ENCODE measurements at regions not wholly inside any gene's neighbourhood (a gene's known extent, or its start where the extent isn't known, plus 50 kb on each side); places are given as distances from the start of the nearest gene placed in this dataset.

DNA sequence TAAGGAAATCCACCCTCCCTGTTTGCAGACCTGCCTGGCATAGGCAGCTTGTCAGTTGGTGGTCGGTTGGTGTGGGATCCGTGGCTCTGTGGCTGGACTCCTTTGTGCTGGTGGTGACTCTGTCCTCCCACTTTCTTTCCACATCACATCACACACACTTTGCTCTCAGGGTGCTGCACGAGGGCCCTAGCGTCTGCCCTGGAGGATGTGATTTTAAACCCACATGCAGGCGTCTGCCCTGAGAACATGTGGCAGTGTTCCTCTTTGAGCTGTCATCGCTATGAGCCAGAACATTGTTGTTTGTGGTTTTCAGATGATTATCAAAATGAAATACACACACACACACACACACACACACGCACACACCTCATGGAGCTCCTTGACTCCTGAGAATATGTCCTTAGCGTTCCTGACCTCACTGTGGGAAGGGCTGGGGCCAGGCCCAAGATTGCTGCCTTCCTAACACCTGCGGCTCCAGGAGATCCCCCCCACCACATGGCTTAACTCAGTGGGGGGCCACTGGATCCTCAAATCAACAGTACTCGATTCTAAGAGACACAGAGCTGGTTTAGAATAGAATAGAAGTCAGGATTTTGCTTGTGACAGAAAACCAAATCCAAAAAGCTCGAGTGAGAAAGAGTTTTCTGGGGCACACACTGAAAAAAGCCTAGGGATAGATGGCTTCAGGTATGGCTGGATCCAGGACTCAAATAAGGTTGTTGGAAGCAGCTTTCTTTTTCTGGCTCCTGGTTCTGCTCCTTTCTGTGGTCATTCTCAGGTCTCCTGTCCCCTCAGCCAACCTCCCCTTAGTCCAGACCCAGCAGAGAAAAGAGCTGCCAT lies 54.8 kb downstream of the RTP5 start:
- Histone ChIP-seq H3K36me3 (ENCODE audit: control insufficient read depth, insufficient read depth, low read length) (no peaks in the 10 kb centered on the region), H3K27me3 (ENCODE audit: control insufficient read depth, insufficient read depth, low read length) (no peaks in the 10 kb centered on the region), H3K4me3 (ENCODE audit: low read depth, low read length) (no peak overlapping the region), H3K9me3 (ENCODE audit: control insufficient read depth, insufficient read depth, low read length) (no peaks in the 10 kb centered on the region), H3K9ac (ENCODE audit: low read depth, low read length) (no peak overlapping the region), H3K4me1 (ENCODE audit: control insufficient read depth, insufficient read depth, low read length) (no peaks in the 10 kb centered on the region)

DNA sequence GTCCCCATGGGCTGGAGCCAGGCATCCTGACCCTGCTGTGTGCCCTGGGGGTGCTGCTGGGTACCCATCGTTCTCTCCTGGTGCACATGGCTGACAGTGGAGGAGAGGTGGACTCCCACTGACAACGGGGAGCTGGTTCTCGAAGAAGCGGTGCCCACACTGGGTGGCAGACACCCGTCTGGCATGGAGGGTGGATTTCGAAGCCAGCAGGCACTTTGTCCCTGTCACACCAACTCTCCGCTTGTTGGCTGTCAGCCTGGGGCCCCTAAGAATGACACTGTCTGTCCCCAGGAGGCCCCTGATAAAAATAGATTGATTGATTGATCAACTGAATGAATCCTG lies 55.4 kb downstream of the RTP5 start:
- no peaks in the 10 kb centered on the region for H3K9me3 ChIP-seq (ENCODE audit: control insufficient read depth, insufficient read depth, low read length)
- no peaks in the 10 kb centered on the region for H3K4me1 ChIP-seq (ENCODE audit: control insufficient read depth, insufficient read depth, low read length)
- no peak overlapping the region for H3K4me3 ChIP-seq (ENCODE audit: low read depth, low read length)
- H3K36me3 ChIP-seq (ENCODE audit: control insufficient read depth, insufficient read depth, low read length) = no peaks in the 10 kb centered on the region
- H3K27me3 ChIP-seq (ENCODE audit: control insufficient read depth, insufficient read depth, low read length) = no peaks in the 10 kb centered on the region
- H3K9ac ChIP-seq (ENCODE audit: low read depth, low read length) = no peak overlapping the region

DNA sequence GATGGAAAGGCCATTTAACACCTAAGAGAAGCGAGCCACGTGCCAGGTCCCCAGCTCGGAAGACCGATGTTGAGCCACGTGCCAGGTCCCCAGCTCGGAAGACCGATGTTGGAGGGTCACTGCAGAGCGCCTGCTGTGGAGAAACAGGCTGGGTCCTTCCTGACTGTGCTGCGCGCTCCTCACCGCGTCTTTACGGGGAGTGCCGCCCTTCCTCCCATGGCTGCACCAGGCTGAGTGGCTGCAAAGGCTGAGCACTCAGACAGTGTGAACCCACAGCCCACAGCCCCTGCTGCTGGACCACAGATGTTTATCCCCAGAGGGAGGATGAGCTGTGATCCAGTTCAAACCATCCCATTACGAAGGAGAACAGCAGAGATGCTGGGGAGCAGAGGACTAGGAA lies 55.7 kb downstream of the RTP5 start:
- Histone ChIP-seq H3K9me3 (ENCODE audit: control insufficient read depth, insufficient read depth, low read length) (no peaks in the 10 kb centered on the region), H3K4me3 (ENCODE audit: low read depth, low read length) (no peak overlapping the region), H3K27me3 (ENCODE audit: control insufficient read depth, insufficient read depth, low read length) (no peaks in the 10 kb centered on the region), H3K4me1 (ENCODE audit: control insufficient read depth, insufficient read depth, low read length) (no peaks in the 10 kb centered on the region), H3K36me3 (ENCODE audit: control insufficient read depth, insufficient read depth, low read length) (no peaks in the 10 kb centered on the region), H3K9ac (ENCODE audit: low read depth, low read length) (no peak overlapping the region)

DNA sequence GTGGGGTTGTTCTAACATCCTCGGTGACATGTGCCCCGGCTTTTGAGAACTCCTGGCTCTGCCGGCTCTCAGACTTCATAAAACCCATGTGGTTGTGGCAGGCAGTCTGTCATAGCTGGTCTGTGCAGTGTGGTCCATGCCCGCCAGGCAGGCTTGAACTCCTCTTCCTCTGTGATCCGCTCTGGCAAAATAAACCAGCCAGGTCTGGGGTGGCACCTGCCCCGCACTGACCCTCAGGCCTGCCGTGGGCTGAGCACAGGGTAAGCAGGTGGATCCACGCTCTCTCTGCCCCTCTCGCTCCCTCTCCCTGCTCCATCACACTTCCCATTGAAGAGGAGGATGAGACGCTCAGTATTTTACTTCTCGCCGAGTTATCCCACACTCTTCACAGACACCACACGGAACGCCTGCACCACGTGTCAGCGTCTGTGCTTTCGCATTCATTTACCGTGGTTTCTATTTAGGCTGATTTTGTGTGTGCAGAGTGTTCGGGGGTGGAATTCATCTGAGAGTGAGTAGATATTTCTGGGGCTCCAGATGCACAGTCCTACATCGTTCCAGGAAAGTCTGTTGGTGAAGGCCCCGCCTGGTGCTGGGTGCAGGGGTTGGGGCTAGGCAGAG lies 56.4 kb downstream of the RTP5 start:
- Histone ChIP-seq H3K4me1 (ENCODE audit: control insufficient read depth, insufficient read depth, low read length) (no peaks in the 10 kb centered on the region), H3K9me3 (ENCODE audit: control insufficient read depth, insufficient read depth, low read length) (no peaks in the 10 kb centered on the region), H3K4me3 (ENCODE audit: low read depth, low read length) (no peak overlapping the region), H3K9ac (ENCODE audit: low read depth, low read length) (no peak overlapping the region), H3K36me3 (ENCODE audit: control insufficient read depth, insufficient read depth, low read length) (no peaks in the 10 kb centered on the region), H3K27me3 (ENCODE audit: control insufficient read depth, insufficient read depth, low read length) (no peaks in the 10 kb centered on the region)

DNA sequence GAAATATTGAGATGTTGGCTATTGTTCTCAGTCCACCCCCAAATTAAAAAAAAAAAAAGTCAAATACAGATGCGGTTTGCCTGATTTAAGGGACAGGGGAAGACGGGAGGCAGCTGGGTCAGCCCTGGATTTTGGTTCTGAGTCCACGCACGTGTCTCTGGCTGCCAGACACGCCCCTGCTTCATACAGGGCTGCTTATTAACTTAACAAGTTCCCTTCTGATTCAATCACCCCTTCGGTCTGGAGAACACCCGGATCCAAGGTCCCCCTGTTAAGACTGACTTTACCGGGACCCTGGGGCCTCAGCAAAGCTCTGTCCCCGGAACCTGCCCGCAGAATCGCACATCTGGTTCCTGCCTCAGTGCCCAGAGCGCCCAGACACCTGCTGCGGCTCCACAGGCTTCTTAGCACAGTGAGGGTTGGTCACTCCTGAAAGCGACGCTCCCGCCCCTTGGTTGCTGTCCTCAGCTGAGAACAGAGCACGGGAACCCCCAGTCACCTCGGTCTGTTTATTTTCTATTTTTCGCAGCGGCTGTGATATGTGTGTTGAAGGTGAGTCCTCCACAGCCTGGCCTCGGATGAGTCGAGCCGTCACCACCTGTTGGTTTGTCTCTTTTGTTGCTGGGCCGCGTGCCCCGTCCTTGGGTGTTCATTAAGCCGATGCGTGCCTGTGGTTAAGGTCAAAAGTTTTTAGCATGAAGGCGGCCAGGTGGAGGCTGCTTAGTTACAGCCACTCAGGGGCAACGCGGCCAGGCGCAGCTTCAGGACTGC lies 57.2 kb downstream of the RTP5 start:
- Histone ChIP-seq H3K27me3 (ENCODE audit: control insufficient read depth, insufficient read depth, low read length) (no peaks in the 10 kb centered on the region), H3K4me1 (ENCODE audit: control insufficient read depth, insufficient read depth, low read length) (no peaks in the 10 kb centered on the region), H3K36me3 (ENCODE audit: control insufficient read depth, insufficient read depth, low read length) (no peaks in the 10 kb centered on the region), H3K4me3 (ENCODE audit: low read depth, low read length) (no peak overlapping the region), H3K9ac (ENCODE audit: low read depth, low read length) (no peak overlapping the region), H3K9me3 (ENCODE audit: control insufficient read depth, insufficient read depth, low read length) (no peaks in the 10 kb centered on the region)

DNA sequence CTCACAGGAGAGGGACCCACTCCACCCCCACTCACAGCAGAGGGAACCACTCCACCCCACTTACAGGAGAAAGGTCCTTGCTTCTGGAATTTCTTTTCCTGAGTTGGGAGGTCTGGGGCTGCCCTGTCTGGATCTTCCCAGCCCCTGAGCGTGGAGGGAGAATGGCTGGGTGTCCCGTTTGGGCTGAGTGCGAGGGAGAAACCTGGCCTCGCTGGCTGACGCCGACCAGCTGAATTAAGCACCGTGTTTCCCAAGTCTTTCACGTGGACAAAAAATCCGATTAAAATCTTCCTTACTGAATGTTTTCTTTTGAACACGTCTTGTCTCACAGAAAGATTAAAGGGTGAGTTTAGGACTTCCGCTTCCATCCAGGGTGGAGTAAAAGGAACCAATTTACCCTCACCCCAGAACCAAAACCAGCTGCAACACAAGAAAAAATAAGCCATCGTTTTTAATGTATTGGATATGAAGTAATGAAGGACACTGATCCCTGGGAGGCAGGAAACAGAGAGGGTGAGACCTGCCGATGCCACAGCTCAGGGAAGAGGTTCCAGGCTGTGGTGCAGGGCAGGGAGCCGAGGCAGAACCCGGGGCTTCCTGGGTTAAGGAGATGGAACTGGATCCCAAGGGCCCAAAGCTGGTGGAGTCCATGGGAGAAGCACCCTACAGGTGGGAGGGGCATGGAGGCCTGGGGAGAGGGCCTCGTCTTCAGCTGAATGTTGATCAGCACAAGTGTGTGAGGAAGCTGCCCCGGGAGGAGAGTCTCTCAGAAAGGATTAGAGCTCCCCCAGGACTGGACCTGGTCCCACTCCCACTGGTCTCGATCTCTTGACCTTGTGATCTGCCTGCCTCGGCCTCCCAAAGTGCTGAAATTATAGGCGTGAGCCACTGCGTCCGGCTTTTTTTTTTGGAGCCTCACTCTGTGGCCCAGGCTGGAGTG lies 60.3 kb downstream of the RTP5 start:
- no peak overlapping the region for H3K4me3 ChIP-seq (ENCODE audit: low read depth, low read length)
- H3K27me3 ChIP-seq (ENCODE audit: control insufficient read depth, insufficient read depth, low read length) = no peaks in the 10 kb centered on the region
- no peak overlapping the region for H3K9ac ChIP-seq (ENCODE audit: low read depth, low read length)
- H3K9me3 ChIP-seq (ENCODE audit: control insufficient read depth, insufficient read depth, low read length) = no peaks in the 10 kb centered on the region
- H3K36me3 ChIP-seq (ENCODE audit: control insufficient read depth, insufficient read depth, low read length) = no peaks in the 10 kb centered on the region
- no peaks in the 10 kb centered on the region for H3K4me1 ChIP-seq (ENCODE audit: control insufficient read depth, insufficient read depth, low read length)

DNA sequence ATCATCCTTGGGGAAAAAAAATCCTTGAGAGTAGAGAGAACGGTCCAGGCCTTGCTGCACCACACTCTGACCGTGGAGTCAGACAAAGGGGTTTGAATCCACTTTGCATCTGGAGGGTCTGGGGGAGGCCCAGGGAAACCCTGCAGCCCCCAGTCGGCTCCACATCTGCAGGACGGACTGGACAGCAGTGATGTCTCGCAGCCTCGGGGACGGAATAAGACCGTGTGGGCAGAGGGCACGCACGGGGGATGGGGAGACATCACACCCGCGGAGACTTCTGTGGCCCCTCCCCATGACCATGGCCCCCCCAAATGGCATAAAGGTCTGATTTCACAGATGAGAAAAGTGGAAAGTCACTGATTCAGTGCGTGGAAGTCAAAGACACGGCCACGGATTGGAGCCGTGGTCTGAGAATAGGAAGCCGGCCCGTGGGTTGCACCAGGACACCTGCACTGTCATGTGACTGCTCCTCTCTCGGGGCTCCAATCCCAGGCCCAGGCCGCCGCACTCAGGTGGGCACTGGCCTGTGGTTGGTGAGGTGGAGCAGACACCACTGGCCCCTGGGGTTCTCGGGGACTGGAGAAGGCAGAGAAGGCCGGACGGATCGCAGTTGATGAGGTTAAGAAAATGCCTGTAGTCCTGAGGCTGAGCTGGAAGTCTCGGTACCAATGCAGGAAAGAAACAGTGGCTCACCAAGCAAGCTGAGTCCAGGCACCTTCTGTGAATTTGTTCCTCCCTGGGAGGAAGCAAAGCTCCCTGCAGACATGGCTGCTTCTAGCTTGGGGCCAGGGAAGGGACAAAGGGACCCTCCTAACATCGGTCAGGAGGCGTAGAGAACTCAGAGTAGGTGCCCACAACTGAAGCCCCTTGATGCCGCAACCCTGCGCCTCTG lies 61.8 kb downstream of the RTP5 start:
- Histone ChIP-seq H3K36me3 (ENCODE audit: control insufficient read depth, insufficient read depth, low read length) (no peaks in the 10 kb centered on the region), H3K9ac (ENCODE audit: low read depth, low read length) (no peak overlapping the region), H3K4me1 (ENCODE audit: control insufficient read depth, insufficient read depth, low read length) (no peaks in the 10 kb centered on the region), H3K27me3 (ENCODE audit: control insufficient read depth, insufficient read depth, low read length) (no peaks in the 10 kb centered on the region), H3K4me3 (ENCODE audit: low read depth, low read length) (no peak overlapping the region), H3K9me3 (ENCODE audit: control insufficient read depth, insufficient read depth, low read length) (no peaks in the 10 kb centered on the region)

DNA sequence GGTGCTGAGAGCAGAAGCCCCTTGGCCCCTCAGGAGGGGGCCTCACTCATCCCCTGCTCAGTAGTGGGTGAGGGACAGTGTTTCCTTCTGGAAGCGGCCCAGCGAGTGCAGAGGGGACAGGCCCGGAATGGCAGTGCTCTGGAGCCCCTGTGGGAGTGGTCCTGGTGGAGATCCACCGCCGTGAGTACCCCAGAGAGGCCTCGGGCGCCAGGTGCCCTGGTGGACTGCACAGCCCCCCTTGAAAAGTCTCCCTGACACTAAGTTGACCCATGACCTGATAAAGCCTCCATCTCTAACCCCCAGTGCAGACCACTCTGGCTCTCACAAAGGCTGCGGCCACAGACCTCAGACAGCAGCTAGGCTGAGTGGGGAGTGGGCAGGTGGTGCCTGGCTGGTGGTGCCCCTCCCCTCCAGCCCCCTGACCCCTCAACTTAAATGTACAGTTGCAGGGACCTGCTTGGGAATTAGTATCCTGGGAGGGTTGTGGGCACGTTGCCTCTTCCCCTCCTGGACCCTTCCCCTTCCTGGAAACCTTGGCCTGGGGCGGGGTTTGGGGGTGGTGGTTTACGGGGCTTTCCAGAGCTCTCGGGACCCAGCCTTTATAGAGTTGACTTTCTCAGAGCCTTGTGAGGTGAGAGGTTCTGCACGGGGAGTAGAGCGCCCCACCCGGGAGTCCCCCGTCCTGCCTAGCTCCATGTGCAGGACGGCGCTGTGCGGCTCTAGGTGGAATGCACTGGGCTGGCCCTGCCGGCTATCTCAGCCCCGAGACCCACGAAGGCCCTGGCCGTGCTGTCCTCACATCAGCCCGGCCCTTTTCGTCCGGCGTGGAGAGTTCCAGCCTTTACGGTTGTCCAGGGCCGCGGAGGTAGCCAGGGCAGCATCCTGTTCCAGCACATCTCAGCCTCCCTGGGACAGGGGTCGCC lies 62.7 kb downstream of the RTP5 start:
- no peaks in the 10 kb centered on the region for H3K27me3 ChIP-seq (ENCODE audit: control insufficient read depth, insufficient read depth, low read length)
- H3K36me3 ChIP-seq (ENCODE audit: control insufficient read depth, insufficient read depth, low read length) = no peaks in the 10 kb centered on the region
- no peak overlapping the region for H3K9ac ChIP-seq (ENCODE audit: low read depth, low read length)
- H3K9me3 ChIP-seq (ENCODE audit: control insufficient read depth, insufficient read depth, low read length) = no peaks in the 10 kb centered on the region
- no peaks in the 10 kb centered on the region for H3K4me1 ChIP-seq (ENCODE audit: control insufficient read depth, insufficient read depth, low read length)
- no peak overlapping the region for H3K4me3 ChIP-seq (ENCODE audit: low read depth, low read length)

DNA sequence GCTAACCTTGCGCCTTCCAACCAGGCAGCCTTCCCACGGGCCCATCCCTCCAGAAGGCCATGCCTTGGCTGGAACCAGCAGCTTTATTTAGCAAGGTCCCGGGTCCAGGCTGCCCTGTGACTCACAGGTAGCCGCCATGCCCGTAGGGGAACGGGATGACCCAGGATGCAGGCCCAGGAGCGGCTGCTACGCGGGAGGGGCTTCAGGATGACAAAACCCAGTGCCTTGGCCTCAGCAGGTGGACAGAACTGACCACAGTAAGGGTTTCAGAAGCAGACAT lies 63.3 kb downstream of the RTP5 start:
- Histone ChIP-seq H3K36me3 (ENCODE audit: control insufficient read depth, insufficient read depth, low read length) (no peaks in the 10 kb centered on the region), H3K9me3 (ENCODE audit: control insufficient read depth, insufficient read depth, low read length) (no peaks in the 10 kb centered on the region), H3K4me1 (ENCODE audit: control insufficient read depth, insufficient read depth, low read length) (no peaks in the 10 kb centered on the region), H3K4me3 (ENCODE audit: low read depth, low read length) (no peak overlapping the region), H3K9ac (ENCODE audit: low read depth, low read length) (no peak overlapping the region), H3K27me3 (ENCODE audit: control insufficient read depth, insufficient read depth, low read length) (no peaks in the 10 kb centered on the region)

DNA sequence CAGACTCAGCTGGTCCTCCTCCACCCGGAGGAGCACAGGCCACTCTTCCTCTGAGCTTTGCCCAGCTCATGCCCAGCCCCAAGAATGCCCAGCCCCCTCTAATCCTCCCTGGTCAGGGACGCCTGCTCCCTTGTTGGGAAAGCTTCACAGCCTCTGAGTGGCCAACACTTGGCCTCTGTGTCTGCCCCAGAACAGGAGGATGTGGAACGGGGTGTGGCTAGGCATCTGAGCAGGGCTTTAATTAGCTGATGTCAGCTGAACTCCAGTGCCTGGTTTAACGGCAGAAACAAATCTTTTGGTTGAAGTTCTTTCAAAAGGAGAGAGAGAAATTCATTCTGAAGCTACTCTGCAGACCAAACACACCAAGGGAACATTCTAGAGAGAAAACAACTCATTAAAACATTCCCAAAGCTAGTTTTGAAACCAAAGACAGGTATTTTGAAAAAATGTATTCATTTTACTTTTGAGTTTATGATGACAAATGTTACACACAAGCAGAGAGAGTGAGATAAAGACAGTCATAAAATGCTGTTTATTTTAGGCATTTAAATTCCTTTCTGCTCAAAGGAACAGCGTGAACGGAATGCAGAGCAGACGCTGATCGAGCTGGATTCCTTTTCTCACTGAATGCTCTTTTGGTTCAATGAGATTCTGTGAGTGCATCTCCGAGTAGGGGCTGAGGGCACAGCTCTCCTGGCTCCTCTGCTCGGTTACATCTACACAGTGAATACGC lies 63.8 kb downstream of the RTP5 start:
- Histone ChIP-seq H3K36me3 (ENCODE audit: control insufficient read depth, insufficient read depth, low read length) (no peaks in the 10 kb centered on the region), H3K4me3 (ENCODE audit: low read depth, low read length) (no peak overlapping the region), H3K9me3 (ENCODE audit: control insufficient read depth, insufficient read depth, low read length) (no peaks in the 10 kb centered on the region), H3K4me1 (ENCODE audit: control insufficient read depth, insufficient read depth, low read length) (no peaks in the 10 kb centered on the region), H3K27me3 (ENCODE audit: control insufficient read depth, insufficient read depth, low read length) (no peaks in the 10 kb centered on the region), H3K9ac (ENCODE audit: low read depth, low read length) (no peak overlapping the region)
